AG10803 (cell line): ENCODE measurements at regions not wholly inside any gene's neighbourhood (a gene's known extent, or its start where the extent isn't known, plus 50 kb on each side); places are given as distances from the start of the nearest gene placed in this dataset.
"Not testable (repeated sequence)": the region's sequence is repeated elsewhere in the genome, so short reads cannot be mapped to it uniquely, and the experiment has no call there.

Source experiments
- DNase-seq: peaks from one replicate; pipeline ENCODE4 v3.0.0; 2010; ENCODE audit warnings: low read depth
- H3K4me3 ChIP-seq: 2 replicates; pipeline ENCODE4 v1.5.1; 2011; ENCODE audit warnings: mild to moderate bottlenecking, low read length, control low read depth
- CTCF ChIP-seq: conservative IDR thresholded peaks from 2 replicates; pipeline ENCODE4 v1.5.1; 2011; ENCODE audit warnings: mild to moderate bottlenecking, low read length, control low read depth, inconsistent platforms

DNA sequence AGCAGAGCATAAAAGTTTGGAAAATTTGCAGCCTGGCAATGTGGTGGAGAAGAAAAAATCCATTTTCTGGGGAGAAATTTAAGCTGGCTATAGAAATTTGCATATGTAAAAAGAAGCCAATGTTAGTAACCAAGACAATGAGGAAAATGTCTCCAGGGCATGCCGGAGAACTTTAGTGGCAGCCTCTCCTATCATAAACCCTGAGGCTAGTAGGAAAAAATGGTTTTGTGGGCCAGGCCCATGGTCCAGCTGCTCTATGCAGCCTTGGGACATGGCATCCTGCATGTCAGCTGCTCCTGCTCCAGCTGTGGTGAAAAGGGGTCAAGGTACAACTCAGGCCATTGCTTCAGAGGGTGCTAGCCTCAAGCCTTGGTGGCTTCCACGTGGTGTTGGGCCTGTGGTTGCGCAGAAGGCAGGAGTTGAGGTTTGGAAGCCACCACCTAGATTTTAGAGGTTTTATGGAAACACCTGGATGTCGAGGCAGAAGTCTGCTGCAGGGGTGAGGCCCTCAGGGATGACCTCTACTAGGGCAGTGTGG, 101.8 kb upstream of the SYNCRIP start:
- TF ChIP-seq CTCF: no peak
- no peak for DNase-seq
- H3K4me3 ChIP-seq: no peak overlapping the region

- no peak overlapping the region for H3K4me3 ChIP-seq
- DNase-seq: no peak
- no peak for TF ChIP-seq CTCF
Measured at GRCh38 chr6:85726206-85726605, 83.5 kb upstream of the SYNCRIP start.

DNA sequence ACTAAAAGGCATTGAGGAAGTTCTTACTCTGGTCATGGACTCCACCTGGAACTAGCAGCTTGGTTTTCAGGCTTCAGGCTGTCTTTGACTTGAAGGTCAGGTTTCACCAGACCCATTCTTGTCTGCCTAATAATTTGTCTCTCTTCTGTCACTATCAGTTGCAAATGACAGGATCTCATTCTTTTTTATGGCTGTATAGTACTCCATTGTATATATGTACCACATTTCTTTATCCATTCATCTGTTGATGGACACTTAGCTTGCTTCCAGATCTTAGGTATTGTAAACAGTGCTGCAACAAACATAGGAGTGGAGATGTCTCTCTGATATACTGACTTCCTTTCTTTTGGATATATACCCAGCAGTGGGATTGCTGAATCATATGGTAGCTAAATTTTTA, 73.1 kb upstream of the SYNCRIP start:
- H3K4me3 ChIP-seq: no peak overlapping the region
- no peak for TF ChIP-seq CTCF
- DNase-seq: no peak

DNA sequence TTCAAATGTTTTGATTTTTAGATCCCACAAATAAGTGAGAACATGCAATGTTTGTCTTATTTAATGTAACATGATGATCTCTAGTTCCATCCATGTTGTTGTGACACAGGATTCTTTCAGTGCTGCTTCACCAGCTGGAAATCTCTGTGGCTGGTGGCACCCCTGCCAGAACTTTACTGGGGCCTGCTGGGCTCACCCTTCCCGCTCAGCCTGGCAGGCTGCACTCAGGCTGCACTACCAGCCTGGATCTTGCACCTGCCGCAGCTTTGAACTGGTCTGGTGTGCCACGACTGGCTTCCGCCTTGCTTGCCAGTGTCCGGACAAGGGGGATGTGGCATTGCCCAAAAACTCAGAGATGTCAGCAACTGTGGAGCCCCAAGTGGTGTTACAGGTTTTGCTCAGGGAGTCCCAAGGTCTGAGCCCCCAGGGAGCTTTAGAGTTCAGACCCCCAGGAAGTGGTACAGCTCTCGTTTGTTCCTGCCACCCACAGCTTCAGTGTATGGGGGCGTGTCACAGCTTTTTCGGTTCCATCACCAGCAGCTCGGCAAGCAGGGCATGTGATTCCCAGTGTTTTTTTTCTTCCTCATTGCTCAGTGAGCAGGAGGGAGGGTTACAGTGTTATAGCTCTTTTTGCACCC, 72.3 kb upstream of the SYNCRIP start:
- no peak for DNase-seq
- no peak overlapping the region for H3K4me3 ChIP-seq
- no peak for TF ChIP-seq CTCF

GRCh38 chr6:85712346-85712745, 69.7 kb upstream of the SYNCRIP start:
- H3K4me3 ChIP-seq: no peak overlapping the region
- DNase-seq: no peak

GRCh38 chr6:85707515-85708145, 64.9 kb upstream of the SYNCRIP start:
- not testable (repeated sequence) for DNase-seq, H3K4me3 ChIP-seq

More at GRCh38 chr6:85712346-85712745, 69.7 kb upstream of the SYNCRIP start:
- no peak for TF ChIP-seq CTCF

DNA sequence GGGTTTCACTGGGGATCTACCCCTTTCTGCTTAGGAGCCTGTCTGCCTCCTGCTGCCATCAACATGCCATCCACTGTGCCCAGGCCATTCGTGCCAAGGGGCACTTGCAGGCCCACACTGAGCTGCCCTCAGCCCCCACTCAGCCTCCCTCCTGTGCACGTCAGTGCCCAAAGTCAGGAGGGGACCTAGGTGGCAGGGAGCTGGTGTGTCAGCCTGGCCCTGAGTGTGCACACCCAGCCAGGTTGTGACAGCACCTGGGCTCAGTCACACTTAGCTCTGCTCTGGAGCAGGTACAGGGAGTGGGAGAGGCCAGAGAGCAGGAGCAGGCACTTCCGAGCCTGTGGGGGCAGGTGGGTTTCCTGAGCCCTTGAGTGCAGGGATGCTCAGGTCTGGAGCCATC, 63.6 kb upstream of the SYNCRIP start:
- DNase-seq: no peak
- no peak for TF ChIP-seq CTCF
- H3K4me3 ChIP-seq: no peak overlapping the region
